ENCODE measurements at regions not wholly inside any gene's neighbourhood (a gene's known extent, or its start where the extent isn't known, plus 50 kb on each side); places are given as distances from the start of the nearest gene placed in this dataset.

DNA sequence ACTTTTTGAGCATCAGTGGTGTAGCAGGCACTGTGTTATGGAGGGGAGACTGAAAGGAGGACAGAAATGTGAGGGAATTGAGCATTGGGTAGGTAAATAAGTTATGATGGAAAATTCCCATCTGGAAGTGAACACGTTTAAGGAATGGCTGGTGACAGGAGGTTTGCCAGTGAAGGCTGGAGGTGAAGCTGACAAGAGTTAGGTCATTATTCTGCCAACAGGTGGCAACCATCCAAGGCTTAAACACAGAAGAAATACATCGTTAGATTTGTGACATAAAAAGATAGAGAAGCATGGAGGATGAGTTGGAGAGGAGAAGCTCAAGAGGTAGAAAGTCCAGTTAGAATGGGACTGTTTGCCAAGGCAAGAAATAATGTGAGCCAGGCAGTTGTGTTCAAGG lies 455.3 kb upstream of the SGCD start:
- TF ChIP-seq POLR2A (IDR thresholded peaks at IDR 0.05; ENCODE audit: low read depth, low read length) (no peak), TAF1 (IDR thresholded peaks at IDR 0.05; ENCODE audit: borderline replicate concordance, low read depth, low read length) (no peak)

Measured in GM12892 (cell line).